Colon (tissue), 2 donors: ENCODE measurements at regions not wholly inside any gene's neighbourhood (a gene's known extent, or its start where the extent isn't known, plus 50 kb on each side); places are given as distances from the start of the nearest gene placed in this dataset.

Experiments
- FAIRE-seq: peaks from 2 replicates; lab custom pipeline; 2012; peaks lifted over from hg19 to GRCh38; lab: Jason Lieb, UNC
- donor health status: control.
- donor health status: control.

- FAIRE-seq = no peak
Observed at GRCh38 chr19:28531979-28532378, 681.0 kb downstream of the UQCRFS1 start.

DNA sequence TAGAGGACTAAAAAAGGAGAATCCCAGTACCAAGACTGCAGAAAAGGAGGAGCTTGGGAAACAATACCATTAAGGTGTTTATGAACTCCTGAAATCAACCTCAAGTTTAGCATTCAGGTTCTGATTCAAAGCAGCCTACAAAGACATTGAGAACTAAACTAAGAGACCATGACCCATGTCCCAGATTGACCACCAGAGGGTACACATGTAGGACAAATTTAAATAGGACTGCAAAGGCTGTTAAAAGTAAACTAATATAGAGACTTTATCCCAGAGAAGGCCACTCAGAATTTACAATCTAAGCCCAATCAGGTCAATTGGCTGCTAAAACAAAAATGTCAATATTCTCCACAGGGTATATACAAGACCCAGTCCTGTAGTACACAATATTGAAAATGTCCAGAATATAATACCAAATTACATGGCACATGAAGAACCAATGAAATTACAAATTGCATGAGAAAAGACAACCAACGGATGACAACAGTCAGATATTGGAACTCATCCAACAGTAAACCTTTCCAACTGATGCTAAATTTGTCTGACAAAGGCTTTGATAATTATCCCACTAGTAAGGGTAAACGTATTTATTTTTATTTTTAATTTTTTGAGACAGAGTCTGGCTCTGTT, 682.4 kb downstream of the UQCRFS1 start:
- FAIRE-seq = no peak

- FAIRE-seq = no peak
Observed at GRCh38 chr19:28526038-28526437, 686.9 kb downstream of the UQCRFS1 start.

DNA sequence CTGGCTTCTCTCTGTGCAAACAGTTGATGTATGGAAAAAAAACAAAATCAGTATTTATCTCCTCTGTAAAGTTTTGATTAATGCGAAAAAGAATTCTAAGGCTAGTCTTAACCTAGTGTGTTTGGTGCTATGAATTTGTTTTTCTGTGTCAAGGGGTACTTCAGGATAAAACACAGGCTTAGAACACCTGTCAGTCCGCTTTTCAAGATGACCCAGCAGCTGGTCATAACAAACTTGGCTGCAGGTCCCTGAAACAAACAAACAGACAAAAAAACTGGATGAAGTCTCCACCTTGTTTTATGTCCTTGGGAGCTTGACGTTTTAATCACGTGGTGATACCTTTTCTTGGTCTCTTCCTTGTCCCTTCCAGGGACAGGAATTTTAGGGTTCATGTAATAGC, 689.3 kb downstream of the UQCRFS1 start:
- FAIRE-seq = no peak

GRCh38 chr19:28522545-28522922, 690.4 kb downstream of the UQCRFS1 start:
- no peak for FAIRE-seq

DNA sequence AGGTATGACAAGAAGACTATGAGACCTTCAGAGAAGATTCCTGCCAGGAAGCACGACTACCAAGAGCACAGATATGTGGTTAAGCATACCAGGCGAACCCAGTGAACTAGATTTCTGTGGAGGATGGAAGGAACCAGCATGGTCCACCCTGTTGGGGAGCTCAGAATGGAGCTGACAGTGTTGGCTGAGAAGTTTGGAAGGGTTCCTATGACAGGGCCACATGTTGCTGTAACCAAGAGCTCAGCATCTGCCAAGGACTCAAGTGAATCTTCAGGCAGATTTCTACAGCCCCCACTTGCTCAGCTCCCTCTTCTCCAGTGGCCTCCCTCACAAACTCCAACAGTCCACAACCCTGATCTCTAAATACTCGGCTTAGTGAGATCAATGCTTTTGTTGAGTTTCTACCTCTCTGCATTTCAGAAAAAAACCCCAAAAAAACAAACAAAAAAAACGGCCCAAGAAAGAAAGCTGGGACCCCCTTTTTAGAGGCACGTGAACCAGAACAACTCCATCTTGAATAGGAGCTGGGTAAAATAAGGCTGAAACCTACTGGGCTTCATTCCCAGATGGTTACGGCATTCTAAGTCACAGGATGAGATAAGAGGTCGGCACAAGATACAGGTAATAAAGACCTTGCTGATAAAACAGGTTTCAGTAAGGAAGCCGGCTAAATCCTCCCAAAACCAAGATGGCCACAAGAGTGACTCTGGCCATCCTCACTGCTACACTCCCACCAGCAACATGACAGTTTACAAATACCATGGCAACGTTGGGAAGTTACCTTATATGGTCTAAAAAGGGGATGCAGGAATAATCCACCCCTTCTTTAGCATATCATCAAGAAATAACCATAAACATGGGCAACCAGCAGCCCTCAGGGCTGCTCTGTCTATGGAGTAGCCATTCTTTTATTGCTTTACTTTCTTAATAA, 691.1 kb downstream of the UQCRFS1 start:
- no peak for FAIRE-seq

- no peak for FAIRE-seq
Observed at GRCh38 chr19:28520998-28521568, 691.9 kb downstream of the UQCRFS1 start.

DNA sequence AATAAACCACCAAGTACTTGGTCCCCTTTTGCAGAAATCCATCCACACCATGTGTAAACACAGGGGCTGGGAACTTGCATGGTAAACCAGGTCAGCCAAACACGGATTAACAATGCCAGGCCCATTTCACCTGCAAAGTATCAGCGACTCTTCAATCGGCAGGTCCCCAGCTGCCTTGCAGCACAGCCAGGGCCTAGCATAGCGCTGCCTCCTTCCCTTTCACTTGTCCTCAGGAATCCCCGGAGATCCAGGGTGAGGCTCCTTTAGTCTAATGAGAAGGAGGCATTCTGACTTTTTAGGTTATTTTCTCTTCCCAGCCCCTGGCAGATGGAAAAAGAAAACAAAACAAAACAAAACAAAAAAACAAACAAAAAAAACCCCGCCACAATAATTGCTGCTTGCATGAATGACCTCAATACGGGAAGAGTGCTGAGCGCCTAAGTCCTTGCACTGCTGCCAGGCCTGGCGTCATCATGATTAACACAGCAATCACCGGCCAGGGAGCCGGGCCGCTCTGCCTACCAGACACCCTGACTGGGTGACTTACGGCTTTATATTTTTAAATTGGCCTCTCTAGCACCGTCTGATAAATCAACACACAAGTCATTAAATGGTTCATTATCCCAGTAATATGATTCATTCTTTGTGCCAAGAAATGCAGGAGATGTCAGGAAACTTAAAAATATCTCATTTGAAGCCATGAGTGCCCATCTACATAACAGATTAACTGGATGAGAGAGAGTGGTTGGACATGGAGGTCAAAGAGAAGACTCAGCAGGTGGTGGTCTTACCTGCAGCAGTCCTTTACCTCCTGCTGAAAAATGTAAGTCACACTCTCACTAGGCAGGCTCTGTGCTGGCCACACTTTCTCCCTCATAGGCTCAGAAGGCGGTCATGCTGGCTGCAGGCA, 692.7 kb downstream of the UQCRFS1 start:
- no peak for FAIRE-seq

GRCh38 chr19:28519218-28519779, 693.7 kb downstream of the UQCRFS1 start:
- no peak for FAIRE-seq

- FAIRE-seq = no peak
Observed at GRCh38 chr19:28516415-28516872, 696.5 kb downstream of the UQCRFS1 start.

DNA sequence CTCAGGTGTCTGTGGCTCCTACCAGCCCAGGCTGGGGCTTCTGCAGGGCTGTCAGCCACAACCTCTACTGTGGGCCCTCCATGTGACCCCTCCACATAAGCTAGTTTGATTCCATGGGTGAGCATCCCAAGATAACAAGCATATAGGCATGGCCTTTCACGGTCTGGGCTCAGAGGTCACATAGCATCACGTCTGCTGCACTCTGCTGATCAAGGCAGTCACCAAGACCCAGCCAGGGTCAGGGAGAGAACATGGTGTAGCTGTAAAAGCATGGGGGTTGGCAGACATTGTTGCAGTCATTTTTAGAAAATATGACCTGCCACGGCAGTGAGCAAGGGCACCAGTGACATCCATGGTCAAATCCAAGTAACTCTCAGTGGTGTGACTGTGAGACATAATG, 698.8 kb downstream of the UQCRFS1 start:
- no peak for FAIRE-seq

GRCh38 chr19:28511655-28512054, 701.3 kb downstream of the UQCRFS1 start:
- no peak for FAIRE-seq

DNA sequence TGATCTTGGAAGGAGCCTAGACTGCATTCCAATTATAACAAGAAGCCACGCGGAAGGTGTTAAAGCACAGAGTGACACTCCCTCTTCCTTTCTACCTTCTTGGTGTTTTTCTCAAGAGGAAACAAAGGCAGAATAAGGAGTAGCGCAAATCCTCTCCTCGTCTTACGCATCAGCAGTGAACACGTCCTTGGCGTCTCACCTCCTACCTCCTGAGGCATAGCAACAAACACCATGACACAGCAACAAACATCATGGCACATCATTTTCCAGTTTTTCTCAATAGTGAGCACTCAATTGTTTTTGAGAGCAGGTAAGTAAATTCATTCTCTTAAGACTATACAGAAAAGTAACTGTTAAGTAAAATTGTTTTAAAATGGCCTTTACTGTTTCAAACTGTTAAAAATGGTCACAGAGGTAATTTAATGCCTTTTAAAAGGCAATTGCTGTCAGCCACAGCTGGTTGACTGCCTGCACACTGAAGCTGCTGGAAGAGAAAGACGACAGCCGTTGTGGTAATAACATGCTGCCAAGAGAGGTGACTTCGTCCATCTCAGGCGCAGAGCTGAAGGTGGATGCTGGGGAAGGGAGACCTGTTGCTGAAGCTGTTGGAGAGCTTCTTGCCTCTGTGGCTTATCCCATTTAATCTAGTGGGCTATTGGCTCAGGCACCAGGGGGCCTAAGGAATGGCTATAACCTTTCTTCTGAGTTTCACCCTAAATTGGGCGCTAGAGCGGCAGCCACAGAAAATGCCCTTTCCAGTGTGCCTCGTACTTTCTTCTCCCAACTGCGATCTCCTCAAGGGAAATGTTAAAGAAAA, 703.7 kb downstream of the UQCRFS1 start:
- FAIRE-seq = no peak

DNA sequence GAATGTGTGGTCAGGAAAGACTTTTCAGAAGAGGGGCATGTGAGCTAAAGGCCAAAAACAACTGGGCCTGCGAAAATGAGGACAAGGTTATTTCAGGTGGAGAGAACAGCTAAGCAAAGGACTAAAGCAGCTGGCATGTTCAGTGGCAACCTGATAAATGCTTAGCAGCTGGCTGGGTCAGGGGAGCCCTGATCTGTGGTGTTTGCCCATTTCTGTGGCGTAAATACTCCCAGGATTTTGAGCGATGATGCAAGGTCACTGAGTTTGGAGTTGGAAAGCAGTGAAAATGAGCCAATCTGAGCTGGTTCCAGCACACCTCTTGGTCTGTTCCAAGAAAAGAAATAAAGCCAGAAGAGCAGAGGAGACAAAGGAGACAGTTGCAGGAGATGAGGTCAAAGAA, 704.3 kb downstream of the UQCRFS1 start:
- no peak for FAIRE-seq

GRCh38 chr19:28505933-28506332, 707.0 kb downstream of the UQCRFS1 start:
- no peak for FAIRE-seq

- no peak for FAIRE-seq
Observed at GRCh38 chr19:28505134-28505533, 707.8 kb downstream of the UQCRFS1 start.

DNA sequence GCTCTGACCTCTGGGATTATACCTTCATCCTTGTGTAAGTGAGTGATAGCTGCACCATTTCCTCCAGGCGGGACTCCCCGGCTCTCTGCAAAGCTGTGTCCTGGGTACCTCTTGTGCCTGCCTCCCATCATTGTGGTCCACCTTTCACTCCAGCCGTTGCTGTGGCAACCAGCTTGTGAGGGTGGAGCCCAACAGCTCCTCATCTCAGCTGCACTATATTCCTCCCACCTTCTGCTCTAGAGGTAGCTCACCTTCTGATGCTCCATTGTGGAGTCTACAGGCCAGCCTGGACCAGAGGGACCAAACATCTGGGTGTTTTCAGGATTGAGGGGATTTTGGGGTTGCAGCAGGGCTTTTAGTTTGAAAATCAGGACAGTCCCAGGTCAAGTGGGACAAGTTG, 708.2 kb downstream of the UQCRFS1 start:
- FAIRE-seq = no peak

GRCh38 chr19:28504139-28504538, 708.8 kb downstream of the UQCRFS1 start:
- no peak for FAIRE-seq

- no peak for FAIRE-seq
Observed at GRCh38 chr19:28502879-28503734, 709.8 kb downstream of the UQCRFS1 start.

DNA sequence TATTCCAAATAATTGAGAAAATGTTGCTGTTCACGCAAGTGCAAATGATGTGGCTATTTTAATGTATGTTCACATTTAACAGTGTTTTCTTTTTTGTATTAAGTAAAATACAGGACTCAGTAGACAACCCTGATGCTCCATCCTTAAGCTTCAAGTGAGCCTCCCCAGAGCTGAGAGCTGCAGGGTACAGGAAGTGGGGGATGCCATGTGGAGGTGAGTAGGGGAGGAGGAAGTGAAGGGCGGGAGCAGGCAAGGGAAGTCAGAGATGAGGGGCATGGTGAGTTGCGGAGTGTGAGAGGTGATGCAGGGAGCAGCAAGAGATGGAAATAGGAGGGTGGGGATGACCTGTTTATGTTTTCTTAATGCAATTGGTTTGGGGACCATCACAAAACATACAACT, 711.0 kb downstream of the UQCRFS1 start:
- no peak for FAIRE-seq
